ENCODE measurements at regions not wholly inside any gene's neighbourhood (a gene's known extent, or its start where the extent isn't known, plus 50 kb on each side); places are given as distances from the start of the nearest gene placed in this dataset.
"Not testable (repeated sequence)": the region's sequence is repeated elsewhere in the genome, so short reads cannot be mapped to it uniquely, and the experiment has no call there.

DNA sequence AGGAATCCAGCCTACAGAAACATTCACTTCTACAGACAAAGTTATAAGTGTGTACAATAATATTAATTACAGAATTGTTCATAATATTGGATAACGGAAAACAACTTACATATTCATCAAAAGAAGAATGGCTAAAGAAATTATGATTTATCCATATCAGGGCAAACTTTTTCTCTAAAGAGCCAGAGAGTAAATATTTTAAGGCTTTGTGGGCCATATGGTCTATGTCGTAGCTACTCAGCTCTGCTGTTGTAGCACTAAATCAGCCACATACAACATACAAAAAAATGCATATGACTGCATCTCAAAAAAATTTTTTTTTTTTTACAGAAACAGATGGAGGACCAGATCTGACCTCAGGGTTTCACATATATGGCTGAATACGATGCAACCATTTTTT, 96.7 kb upstream of the GALNT18 start:
- DNase-seq (ENCODE audit: low read depth in 1 of 2, low spot score in 1 of 2) = no peak

DNA sequence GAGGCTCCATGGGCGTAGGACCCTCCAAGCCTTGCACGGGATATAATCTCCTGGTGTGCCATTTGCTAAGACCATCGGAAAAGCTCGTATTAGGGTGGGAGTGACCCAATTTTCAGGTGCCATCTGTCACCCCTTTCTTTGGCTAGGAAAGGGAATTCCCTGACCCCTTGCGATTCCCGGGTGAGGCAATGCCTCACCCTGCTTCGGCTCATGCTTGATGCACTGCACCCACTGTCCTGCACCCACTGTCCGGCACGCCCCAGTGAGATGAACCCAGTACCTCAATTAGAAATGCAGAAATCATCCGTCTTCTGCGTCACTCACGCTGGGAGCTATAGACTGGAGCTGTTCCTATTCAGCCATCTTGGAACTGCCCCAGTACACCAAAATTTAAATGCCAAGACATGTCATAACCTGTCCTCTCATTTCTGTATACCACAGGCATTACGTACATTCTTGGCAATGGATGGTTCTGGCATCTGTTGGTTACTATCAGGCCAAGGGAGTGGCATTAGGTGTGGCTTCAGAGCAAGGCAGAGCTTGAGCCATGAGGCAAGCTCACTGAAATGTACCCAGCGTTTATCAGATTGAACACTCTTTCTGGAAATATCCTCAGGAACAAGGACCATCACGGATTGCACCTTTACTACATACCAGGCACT, 95.4 kb upstream of the GALNT18 start:
- DNase-seq (ENCODE audit: low read depth in 1 of 2, low spot score in 1 of 2) = no peak

DNA sequence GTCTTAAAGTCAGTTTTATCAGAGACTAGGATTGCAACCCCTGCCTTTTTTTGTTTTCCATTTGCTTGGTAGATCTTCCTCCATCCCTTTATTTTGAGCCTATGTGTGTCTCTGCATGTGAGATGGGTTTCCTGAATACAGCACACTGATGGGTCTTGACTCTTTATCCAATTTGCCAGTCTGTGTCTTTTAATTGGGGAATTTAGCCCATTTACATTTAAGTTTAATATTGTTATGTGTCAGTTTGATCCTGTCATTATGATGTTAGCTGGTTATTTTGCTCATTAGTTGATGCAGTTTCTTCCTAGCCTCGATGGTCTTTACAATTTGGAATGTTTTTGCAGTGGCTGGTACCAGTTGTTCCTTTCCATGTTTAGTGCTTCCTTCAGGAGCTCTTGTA, 93.3 kb upstream of the GALNT18 start:
- DNase-seq (ENCODE audit: low read depth in 1 of 2, low spot score in 1 of 2) = not testable (repeated sequence)

DNA sequence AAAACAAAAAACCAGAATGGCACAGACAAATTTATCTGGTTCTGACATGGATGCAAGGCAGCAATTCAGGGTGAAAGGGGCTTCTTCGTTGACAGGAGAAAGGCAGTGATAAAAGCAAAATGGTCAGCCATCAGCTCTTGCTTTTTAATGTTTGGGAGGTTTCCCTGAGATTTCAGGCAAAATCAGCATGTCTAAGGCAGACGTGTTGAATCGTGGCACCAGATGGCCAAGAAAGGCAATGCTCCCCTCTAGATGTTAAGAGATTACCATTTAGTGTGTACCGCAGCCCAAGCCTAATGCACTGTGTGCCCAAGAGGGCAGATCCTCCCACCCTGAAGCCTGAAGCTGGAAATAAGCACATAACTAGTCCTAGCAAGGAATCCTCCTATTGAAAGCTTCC, 88.8 kb upstream of the GALNT18 start:
- DNase-seq (ENCODE audit: low read depth in 1 of 2, low spot score in 1 of 2) = no peak

DNA sequence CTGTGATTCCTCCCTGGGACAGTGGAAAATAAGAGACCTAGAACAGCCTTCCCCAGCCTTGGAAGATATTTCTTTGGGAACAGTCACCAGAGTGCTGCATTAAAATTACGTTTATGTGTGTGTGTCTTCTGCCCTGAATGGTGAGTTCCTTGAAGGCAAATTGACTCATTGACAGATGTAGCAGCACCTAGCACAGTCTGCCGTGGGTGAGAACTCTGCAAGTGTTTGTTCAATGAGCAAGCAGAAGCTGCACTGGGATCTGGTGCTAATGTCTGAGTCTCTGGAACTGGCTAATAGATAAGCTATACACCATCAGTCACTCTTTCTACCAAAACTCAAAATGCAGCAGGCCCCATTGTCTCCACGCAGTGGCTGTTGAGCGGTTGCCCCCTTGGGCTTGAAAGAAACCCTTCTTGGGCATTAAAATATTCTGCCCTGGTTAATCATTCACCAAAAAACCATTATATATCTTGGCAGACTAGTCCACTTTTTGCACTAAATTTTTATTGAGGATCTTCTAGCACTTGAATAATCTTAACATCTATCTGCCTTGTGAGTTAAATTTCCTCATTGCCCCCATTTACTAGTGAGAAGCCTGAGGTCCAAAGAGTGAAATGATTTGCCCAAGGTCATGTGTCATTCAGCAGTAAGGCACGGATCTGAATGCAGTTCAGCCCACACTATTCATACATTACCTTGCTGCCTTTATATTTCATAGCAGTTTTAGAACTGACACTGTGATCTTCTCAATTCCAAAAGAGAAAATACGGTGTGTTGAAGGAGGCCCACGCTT, 87.8 kb upstream of the GALNT18 start:
- DNase-seq (ENCODE audit: low read depth in 1 of 2, low spot score in 1 of 2) = no peak

DNA sequence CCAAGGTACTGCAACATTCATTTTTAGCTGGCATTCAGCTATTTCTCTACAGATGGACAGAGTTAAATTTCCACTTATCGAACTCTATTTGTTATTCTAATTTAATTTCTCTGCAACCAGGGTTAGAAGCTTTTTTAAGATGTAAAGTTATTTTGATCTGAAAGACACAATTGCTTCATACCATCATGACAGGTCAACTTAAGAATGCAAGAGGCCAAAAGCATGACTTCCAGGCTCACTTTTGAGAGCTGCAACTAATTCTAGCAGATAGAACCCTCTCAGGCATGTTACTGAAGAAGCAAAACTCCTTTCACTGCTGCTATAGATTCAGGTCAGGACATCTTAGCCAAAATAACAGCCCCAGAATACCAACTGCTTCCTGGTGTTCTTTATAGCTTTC, 86.5 kb upstream of the GALNT18 start:
- DNase-seq (ENCODE audit: low read depth in 1 of 2, low spot score in 1 of 2) = no peak

DNA sequence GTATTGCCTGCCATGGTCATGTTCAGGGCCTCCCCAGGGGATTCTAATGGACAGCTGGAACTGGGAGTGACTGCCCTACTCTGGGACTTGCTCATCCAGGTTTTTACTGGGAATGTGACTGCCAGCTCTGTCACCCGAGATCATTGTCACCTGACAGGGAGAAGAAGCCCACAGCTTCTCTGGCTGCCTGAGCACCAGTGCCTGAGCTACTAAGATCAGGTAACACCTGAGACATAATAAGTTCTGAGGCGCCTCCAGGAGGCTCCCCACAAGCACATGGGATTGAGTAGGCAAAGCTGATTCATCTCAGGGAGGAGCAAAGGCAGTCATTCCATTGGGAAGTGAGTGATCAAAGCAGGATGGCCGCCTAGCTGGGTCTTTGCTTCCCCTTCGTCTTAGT, 84.2 kb upstream of the GALNT18 start:
- no peak for DNase-seq (ENCODE audit: low read depth in 1 of 2, low spot score in 1 of 2)

DNA sequence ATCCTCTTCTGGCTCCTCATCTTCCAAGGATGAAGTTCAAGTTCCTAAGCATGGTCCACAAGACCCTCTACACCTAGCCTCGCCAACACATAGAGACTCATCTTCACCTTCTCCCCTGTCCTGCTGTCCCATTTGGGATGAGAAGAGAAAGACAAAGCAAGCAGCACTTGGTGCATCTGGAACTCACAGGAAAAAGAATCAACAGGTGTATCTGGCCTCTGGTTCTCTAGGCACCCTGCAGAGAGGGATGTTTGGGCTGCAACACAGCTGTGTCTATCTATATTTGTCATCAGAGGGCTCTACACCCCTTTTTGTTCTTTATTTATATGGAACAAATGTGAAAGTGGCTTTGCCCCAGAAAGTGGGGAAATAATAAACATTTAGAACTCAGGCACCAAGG, 82.1 kb upstream of the GALNT18 start:
- no peak for DNase-seq (ENCODE audit: low read depth in 1 of 2, low spot score in 1 of 2)

DNA sequence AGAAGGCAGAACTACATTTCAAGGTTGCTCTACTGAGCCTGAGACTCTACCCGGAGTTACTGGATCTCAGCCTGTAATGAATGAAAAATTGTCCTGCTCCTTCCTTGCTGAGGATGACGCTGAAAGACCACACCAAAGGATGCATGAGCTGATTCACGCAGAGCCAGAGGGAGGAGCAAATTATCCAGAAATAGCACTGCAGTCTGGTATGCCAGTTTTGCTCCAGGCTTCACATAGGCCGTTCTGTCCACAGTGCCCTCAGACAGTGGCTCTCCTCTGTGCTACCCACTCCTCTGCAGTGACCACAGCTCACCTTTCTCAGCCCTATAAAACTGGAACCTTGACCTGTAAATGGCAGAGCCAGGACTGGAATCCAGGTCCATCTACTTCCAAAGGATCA, 79.3 kb upstream of the GALNT18 start:
- no peak for DNase-seq (ENCODE audit: low read depth in 1 of 2, low spot score in 1 of 2)

DNA sequence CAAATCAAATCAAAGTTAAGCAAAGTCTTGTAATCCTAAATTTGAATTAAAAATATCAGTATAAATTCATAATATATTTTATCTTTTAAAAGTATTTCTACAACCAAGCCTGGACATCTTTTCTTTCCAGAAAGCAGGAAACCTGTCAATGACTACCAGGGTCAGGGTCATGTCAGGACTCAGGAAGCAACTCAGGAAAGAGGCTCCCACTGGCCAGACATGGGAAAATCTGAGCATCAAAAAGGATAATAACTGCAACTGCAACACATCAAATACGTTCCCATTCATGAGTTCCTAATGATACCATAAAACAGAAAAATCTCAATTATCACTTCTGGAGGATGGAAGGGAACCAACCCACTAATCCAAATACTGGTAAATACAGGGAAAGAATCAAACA, 76.0 kb upstream of the GALNT18 start:
- DNase-seq (ENCODE audit: low read depth in 1 of 2, low spot score in 1 of 2) = no peak

DNA sequence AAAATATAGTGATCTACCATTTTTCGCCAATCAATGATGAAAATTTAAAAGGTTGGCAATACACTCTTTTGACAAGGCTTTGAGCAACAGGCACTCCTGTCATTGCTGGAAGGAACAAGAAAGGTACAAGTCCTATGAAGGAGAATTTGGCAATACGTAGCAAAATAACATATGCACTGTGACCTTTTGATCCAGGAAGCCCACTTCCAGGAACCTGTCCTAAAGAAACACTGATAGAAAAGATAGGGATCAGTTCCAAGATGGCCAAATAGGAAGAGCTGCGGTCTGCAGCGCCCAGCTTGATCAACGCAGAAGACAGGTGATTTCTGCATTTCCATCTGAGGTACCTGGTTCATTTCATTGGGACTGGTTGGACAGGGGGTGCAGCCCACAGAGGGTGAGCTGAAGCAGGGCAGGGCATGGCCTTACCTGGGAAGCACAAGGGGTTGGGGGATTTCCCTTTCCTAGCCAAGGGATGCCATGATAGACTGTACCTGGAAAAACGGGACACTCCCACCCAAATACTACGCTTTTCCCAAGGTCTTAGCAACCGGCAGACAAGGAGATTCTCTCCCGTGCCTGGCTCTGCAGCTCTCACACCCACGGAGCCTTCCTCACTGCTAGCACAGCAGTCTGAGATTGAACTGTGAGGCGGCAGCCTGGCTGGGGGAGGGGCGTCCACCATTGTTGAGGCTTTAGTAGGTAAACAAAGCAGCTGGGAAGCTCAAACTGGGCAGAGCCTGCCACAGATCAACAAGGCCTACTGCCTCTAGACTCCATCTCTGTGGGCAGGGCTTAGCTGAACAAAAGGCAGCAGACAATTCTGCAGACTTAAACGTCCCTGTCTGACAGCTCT, 69.7 kb upstream of the GALNT18 start:
- no peak for DNase-seq (ENCODE audit: low read depth in 1 of 2, low spot score in 1 of 2)

DNA sequence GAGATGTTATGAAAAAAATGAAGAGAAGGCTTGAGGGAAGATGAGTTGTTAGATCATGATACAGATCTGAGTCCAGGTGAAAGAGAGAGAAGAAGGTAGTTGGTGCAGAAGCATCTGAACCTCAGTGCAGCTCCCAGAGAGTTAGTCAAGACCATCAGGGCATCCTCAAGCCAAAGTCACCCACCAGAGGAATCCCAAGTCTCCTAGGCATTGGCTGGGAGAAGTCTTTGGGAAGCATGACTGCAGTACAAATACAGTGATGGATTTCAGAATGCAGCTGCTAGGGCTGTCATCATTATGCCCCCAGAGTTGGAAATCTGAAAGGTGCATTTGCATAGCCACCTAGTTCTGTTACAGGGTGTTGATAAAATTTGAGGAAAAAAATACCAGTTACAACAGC, 59.7 kb upstream of the GALNT18 start:
- no peak for DNase-seq (ENCODE audit: low read depth in 1 of 2, low spot score in 1 of 2)

DNA sequence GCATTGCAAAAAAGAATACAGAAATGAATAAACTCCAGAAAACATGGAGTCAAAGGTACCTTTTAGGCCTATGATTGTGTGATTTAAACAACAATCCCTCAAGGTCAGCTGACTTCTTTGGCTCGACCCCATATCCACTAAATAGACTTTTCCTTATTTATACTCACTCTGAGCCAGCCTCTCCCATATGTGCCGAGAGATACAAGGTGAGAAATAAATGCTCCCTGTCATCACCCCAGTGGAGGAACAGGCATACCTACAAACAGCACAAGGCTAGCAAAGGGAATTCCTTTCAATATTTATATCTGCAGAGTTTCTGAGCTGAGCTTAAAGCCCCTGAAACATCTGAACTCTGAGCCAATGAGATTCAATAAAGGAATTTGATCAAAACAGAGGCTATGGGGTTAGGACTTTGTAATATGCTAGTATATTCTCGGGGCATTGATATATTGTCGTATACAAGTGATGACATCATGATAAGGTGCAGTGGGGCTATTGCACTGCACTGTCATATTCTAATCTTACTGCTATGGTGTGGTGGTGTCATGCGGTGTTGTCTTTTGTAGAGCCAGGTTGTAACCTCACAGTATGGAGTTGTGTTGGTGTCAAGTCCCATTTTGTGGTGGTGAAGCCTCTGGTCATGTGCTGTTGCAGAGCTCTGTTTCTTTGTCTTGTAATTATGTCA, 56.0 kb upstream of the GALNT18 start:
- DNase-seq (ENCODE audit: low read depth in 1 of 2, low spot score in 1 of 2) = no peak

DNA sequence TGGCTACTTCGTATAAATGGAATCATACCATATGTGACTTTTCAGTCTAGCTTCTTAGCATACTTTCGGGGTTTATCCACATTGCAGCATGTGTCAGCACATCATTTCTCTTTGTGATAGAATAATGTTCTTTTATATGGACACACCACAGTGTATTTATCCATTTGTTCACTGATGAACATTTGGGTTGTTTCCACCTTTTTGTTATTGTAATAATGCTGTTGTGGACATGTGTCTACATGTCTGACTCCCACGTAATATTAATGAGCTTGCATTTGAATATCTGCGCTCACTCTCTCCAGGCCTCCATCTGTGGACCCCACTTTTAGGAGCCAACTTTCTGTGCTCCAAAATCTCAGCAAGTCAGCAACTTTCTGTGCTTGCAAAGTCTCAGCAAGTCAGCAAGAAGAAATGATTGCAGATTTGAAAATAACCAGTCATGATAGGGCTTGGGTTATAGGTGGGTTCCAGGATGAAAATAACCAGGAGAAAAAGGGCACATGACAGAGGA, 53.9 kb upstream of the GALNT18 start:
- DNase-seq (ENCODE audit: low read depth in 1 of 2, low spot score in 1 of 2) = no peak

DNA sequence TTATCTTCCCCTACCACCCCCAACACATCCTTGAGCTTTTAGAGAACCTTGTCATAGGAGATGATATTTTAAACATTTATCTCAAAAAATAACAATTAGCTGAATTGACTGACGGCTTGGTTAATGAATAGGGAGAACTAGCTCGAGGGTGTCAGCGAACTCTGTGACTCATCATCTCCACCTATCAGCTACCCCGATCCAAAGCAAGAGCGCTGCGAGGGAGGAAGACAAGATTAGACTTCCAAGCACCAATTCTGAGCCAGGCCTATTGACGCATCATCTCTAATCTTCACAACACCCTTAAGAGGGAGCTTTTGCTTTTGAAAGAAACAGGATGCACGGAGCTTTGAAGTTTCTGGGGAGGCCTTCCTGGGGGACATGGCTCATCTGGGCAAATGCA, 51.0 kb upstream of the GALNT18 start:
- no peak for DNase-seq (ENCODE audit: low read depth in 1 of 2, low spot score in 1 of 2)

DNA sequence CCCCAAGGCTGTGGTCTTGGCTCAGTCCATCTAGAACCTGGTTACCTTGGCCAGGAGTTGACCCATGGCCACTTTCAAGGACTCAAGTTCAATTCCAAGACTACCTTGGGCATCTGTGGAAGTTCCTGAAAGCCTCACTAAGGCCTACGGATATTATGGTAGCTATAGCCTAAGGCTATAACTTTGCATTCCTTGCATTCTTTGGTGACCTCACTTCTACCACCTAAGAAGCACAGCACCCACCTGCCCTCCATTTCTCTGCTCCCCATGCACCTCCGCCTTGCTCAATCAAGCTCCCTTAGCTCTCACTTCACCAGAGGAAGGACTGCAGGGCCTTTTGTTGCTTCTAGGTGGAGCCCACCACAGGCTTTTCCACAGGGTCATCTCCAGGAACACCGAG, 50.3 kb upstream of the GALNT18 start:
- no peak for DNase-seq (ENCODE audit: low read depth in 1 of 2, low spot score in 1 of 2)

Data from activated T-helper 1 cell treated with anti-CD3 and anti-CD28 coated beads, Interleukin-2, amount 50 U/mL, for 16 hours (primary cell).